ENCODE measurements at regions not wholly inside any gene's neighbourhood (a gene's known extent, or its start where the extent isn't known, plus 50 kb on each side); places are given as distances from the start of the nearest gene placed in this dataset.

GRCh38 chr2:123901256-123901655, 123.8 kb upstream of the CNTNAP5 start:
- no peak for TF ChIP-seq CTCF (conservative IDR thresholded peaks at IDR 0.05; ENCODE audit: low read depth)
- ChIA-PET POLR2A (ENCODE audit: low non-redundant PET) (no interaction called here), CTCF (interaction anchor here (0.6 kb wide), 1 partner anchor 331 kb away, joined by 3 read pairs; no protein-coding TSS in a partner anchor)
- no peak for DNase-seq (ENCODE audit: low spot score)
- no peak overlapping the region for H3K27ac ChIP-seq

GRCh38 chr2:123906361-123906760, 118.7 kb upstream of the CNTNAP5 start:
- POLR2A ChIA-PET (ENCODE audit: low non-redundant PET): no interaction called here
- DNase-seq (ENCODE audit: low spot score): no peak
- TF ChIP-seq CTCF (conservative IDR thresholded peaks at IDR 0.05; ENCODE audit: low read depth): no peak
- H3K27ac ChIP-seq: no peak overlapping the region
- CTCF ChIA-PET: no interaction called here

GRCh38 chr2:123908522-123908921, 116.6 kb upstream of the CNTNAP5 start:
- no peak for DNase-seq (ENCODE audit: low spot score)
- POLR2A ChIA-PET (ENCODE audit: low non-redundant PET): no interaction called here
- no peak for TF ChIP-seq CTCF (conservative IDR thresholded peaks at IDR 0.05; ENCODE audit: low read depth)
- CTCF ChIA-PET: no interaction called here
- H3K27ac ChIP-seq: no peak overlapping the region

GRCh38 chr2:123912171-123912570, 112.9 kb upstream of the CNTNAP5 start:
- POLR2A ChIA-PET (ENCODE audit: low non-redundant PET): no interaction called here
- H3K27ac ChIP-seq: no peak overlapping the region
- DNase-seq (ENCODE audit: low spot score): no peak
- TF ChIP-seq CTCF (conservative IDR thresholded peaks at IDR 0.05; ENCODE audit: low read depth): no peak
- CTCF ChIA-PET: no interaction called here

- H3K27ac ChIP-seq: no peak overlapping the region
- TF ChIP-seq CTCF (conservative IDR thresholded peaks at IDR 0.05; ENCODE audit: low read depth): no peak
- DNase-seq (ENCODE audit: low spot score): no peak
- CTCF ChIA-PET: no interaction called here
- POLR2A ChIA-PET (ENCODE audit: low non-redundant PET): no interaction called here
Measured at GRCh38 chr2:123913143-123913735, 111.8 kb upstream of the CNTNAP5 start.

- H3K27ac ChIP-seq: no peak overlapping the region
- CTCF ChIA-PET: no interaction called here
- no peak for DNase-seq (ENCODE audit: low spot score)
- POLR2A ChIA-PET (ENCODE audit: low non-redundant PET): no interaction called here
- TF ChIP-seq CTCF (conservative IDR thresholded peaks at IDR 0.05; ENCODE audit: low read depth): no peak
Measured at GRCh38 chr2:123915380-123915779, 109.7 kb upstream of the CNTNAP5 start.

- TF ChIP-seq CTCF (conservative IDR thresholded peaks at IDR 0.05; ENCODE audit: low read depth): no peak
- ChIA-PET CTCF (no interaction called here), POLR2A (ENCODE audit: low non-redundant PET) (no interaction called here)
- no peak for DNase-seq (ENCODE audit: low spot score)
- no peak overlapping the region for H3K27ac ChIP-seq
Measured at GRCh38 chr2:123916051-123916450, 109.0 kb upstream of the CNTNAP5 start.
